ENCODE measurements at regions not wholly inside any gene's neighbourhood (a gene's known extent, or its start where the extent isn't known, plus 50 kb on each side); places are given as distances from the start of the nearest gene placed in this dataset.

DNA sequence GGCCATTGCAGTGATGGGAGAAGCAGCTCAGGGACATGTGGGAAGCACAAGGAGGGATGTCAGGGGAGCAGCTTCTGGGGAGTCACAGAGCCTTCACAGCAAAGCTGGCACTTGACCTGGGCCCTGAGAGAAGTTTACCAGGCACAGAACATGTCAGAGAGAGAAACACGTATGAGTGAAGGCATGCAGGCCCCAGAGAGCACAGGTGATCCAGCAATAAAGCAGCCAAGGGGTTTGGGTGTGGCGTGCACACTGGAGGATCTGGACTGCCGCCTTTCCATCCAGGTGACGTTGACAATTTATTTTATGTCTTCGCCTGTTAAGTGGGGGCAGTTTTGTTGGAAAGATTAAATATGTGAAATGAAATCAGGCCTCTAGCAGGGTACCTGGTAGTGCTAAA is 252.6 kb upstream of the COBL start:
- Histone ChIP-seq H2AK5ac (ENCODE audit: low read depth, low read length) (no peak overlapping the region), H4K5ac (ENCODE audit: insufficient read length, low read depth, low read length) (no peak overlapping the region), H3K4me3 (ENCODE audit: extremely low read depth in 1 of 4, insufficient read depth in 2 of 4, low read depth in 3 of 4, low read length in 4 of 4) (no peak overlapping the region), H2BK20ac (ENCODE audit: low read length) (no peak overlapping the region), H3K4me2 (ENCODE audit: insufficient read depth in 1 of 2, low read depth in 2 of 2, low read length in 2 of 2) (no peak overlapping the region), H3K56ac (replicated peaks; ENCODE audit: insufficient read length, low read depth, low read length) (no peak overlapping the region), H3K14ac (ENCODE audit: insufficient read length) (no peak overlapping the region), H3K79me2 (ENCODE audit: control insufficient read depth in 1 of 2, insufficient read depth in 2 of 2, low read length in 2 of 2) (no peaks in the 10 kb centered on the region), H3K79me1 (ENCODE audit: low read depth, low read length) (no peaks in the 10 kb centered on the region), H4K91ac (replicated peaks; ENCODE audit: insufficient read length, low read length) (no peak overlapping the region), H4K20me1 (replicated peaks in 1 of 2; ENCODE audit: control insufficient read depth in 1 of 2, insufficient read depth in 2 of 2, low read length in 2 of 2) (no peaks in the 10 kb centered on the region), H2BK12ac (ENCODE audit: low read depth, low read length) (no peak overlapping the region), H4K8ac (ENCODE audit: extremely low read depth, insufficient read depth, low read length) (no peak overlapping the region), H3K23me2 (ENCODE audit: low read depth, low read length) (no peaks in the 10 kb centered on the region), H3K4me1 (replicated peaks in 1 of 4; ENCODE audit: control insufficient read depth in 3 of 4, insufficient read depth in 4 of 4, low read length in 3 of 4) (no peaks in the 10 kb centered on the region), H3K27ac (ENCODE audit: low read depth, low read length) (no peak overlapping the region), H3K4ac (replicated peaks; ENCODE audit: insufficient read length, low read depth, low read length) (no peak overlapping the region), H2AFZ (ENCODE audit: low read length) (no peak overlapping the region), H2BK15ac (ENCODE audit: low read length) (no peak overlapping the region), H3K27me3 (replicated peaks in 1 of 4; ENCODE audit: control insufficient read depth in 3 of 4, extremely low read depth in 1 of 4, insufficient read depth in 3 of 4, low read length in 3 of 4) (no peaks in the 10 kb centered on the region), H3K9ac (replicated peaks in 1 of 4; ENCODE audit: extremely low read depth in 1 of 4, low read depth in 3 of 4, low read length in 3 of 4) (no peak overlapping the region), H3K18ac (ENCODE audit: extremely low read depth, low read length) (no peak overlapping the region), H2BK120ac (replicated peaks; ENCODE audit: low read depth, low read length) (no peak overlapping the region), H3K23ac (ENCODE audit: insufficient read length) (no peak overlapping the region), H3K36me3 (ENCODE audit: control insufficient read depth in 2 of 4, insufficient read depth in 4 of 4, low read length in 3 of 4) (no peaks in the 10 kb centered on the region), H3K9me3 (ENCODE audit: insufficient read depth in 2 of 2, low read depth in 1 of 2, low read length in 1 of 2) (no peaks in the 10 kb centered on the region), H2BK5ac (ENCODE audit: low read depth, low read length) (no peak overlapping the region)
- TF ChIP-seq JUND (IDR thresholded peaks at IDR 0.05; ENCODE audit: low read length) (no peak), CREB1 (IDR thresholded peaks at IDR 0.05) (no peak), HDAC6 (IDR thresholded peaks at IDR 0.05; ENCODE audit: low read depth, low read length) (no peak), EZH2 (IDR thresholded peaks at IDR 0.05; ENCODE audit: low read depth, low read length, severe bottlenecking) (no peak), POU5F1 (IDR thresholded peaks at IDR 0.05; ENCODE audit: low read depth, low read length) (no peak), RNF2 (IDR thresholded peaks at IDR 0.05; ENCODE audit: borderline replicate concordance, low read depth, low read length, missing control alignments, poor library complexity, severe bottlenecking) (no peak), ATF3 (IDR thresholded peaks at IDR 0.05; ENCODE audit: insufficient read depth, low read depth, low read length) (no peak), TBP (IDR thresholded peaks at IDR 0.05; ENCODE audit: low read depth, low read length) (no peak), YY1 (IDR thresholded peaks at IDR 0.05; ENCODE audit: low read depth, low read length) (no peak), ASH2L (IDR thresholded peaks at IDR 0.05; ENCODE audit: low read length) (no peak), TCF12 (IDR thresholded peaks at IDR 0.05; ENCODE audit: low read depth, low read length) (no peak), SRF (IDR thresholded peaks at IDR 0.05; ENCODE audit: low read depth, low read length) (no peak), GTF2F1 (IDR thresholded peaks at IDR 0.05; ENCODE audit: borderline replicate concordance, low read depth, low read length) (no peak), CHD2 (IDR thresholded peaks at IDR 0.05; ENCODE audit: low read length) (no peak), PHF8 (conservative IDR thresholded peaks at IDR 0.05; ENCODE audit: low read depth, low read length) (no peak)
- FAIRE-seq (no peak), DNase-seq (ENCODE audit: low read depth in 1 of 2, low spot score in 2 of 2) (no peak)
- POLR2A ChIA-PET (ENCODE audit: partially characterized antibody): no interaction called here
- 87% methylated on average over 5 of the region's 5 CpGs; no CpG with 5 or more reads in 1 of the 2 experiments for WGBS, 2 experiments (ENCODE audit: extremely low coverage in 1 of 2, insufficient coverage in 1 of 2, insufficient read length in 1 of 2, insufficient replicate concordance in 2 of 2, low coverage in 1 of 2, low lambda C conversion rate in 2 of 2, missing lambda C conversion rate in 1 of 2)
- CTCF ChIA-PET (ENCODE audit: partially characterized antibody): no interaction called here

Data from H1 (cell line).